K562 (cell line): ENCODE measurements at regions not wholly inside any gene's neighbourhood (a gene's known extent, or its start where the extent isn't known, plus 50 kb on each side); places are given as distances from the start of the nearest gene placed in this dataset.

ENCODE experiments used
- ATAC-seq: fragments of 200-7000 bp; cut with Tn5 transposase; 3 replicates; pipeline ENCODE4 v1.9.1; 2020; ENCODE audit warnings: moderate library complexity
- BruUV-seq: library from RNA; stranded (reverse); fragments of 400-500 nt; replicated peaks from 2 replicates; lab custom pipeline; 2021; lab: Mats Ljungman, UMichigan
- CTCF ChIA-PET: fragments of 300-600 bp; formaldehyde crosslinking; extraction: SDS; loops from one replicate; lab custom pipeline; 2021; ENCODE audit warnings: low intra/inter-chr PET ratio; lab: Yijun Ruan, JAX
- POLR2A ChIA-PET: fragments of 300-600, 350-650 bp; sonication (Branson Sonifier 250); formaldehyde crosslinking; extraction: SDS; loops from one replicate; lab custom pipeline; 2021; ENCODE audit warnings: antibody characterized with exemption, inconsistent platforms; lab: Yijun Ruan, JAX
- DNase-seq, 4 experiments: peaks; one replicate each; pipeline versions ENCODE4 v3.0.0 to v3.0.0-alpha.2; 2011 to 2018; ENCODE audit warnings: low spot score in 3 of 4, mixed read lengths in 3 of 4; ENCODE audit errors: extremely low read depth in 1 of 4
- FAIRE-seq: peaks from 2 replicates; lab custom pipeline; 2011; peaks lifted over from hg19 to GRCh38; lab: Jason Lieb, UNC
- H2AFZ ChIP-seq: 2 replicates; pipeline ENCODE4 v1.6.0; 2011; ENCODE audit warnings: low read depth, low read length, control low read depth, inconsistent platforms
- H3K27ac ChIP-seq: fragments of 200-600 bp; 3 replicates; pipeline ENCODE4 v1.8.0; 2011; ENCODE audit warnings: low read depth, mild to moderate bottlenecking, control low read depth, inconsistent platforms, low read length, moderate library complexity, mixed read lengths; ENCODE audit errors: extremely low read depth
- H3K27me3 ChIP-seq, 2 experiments: fragments of 300-600 bp in 1 of 2; 2 replicates in 1 of 2; 3 replicates in 1 of 2; pipeline versions ENCODE4 v1.6.0 to v1.8.0; 2011; ENCODE audit warnings: inconsistent platforms in 2 of 2, low read length in 2 of 2, mild to moderate bottlenecking in 1 of 2, mixed read lengths in 1 of 2, moderate library complexity in 1 of 2; ENCODE audit not compliant: control insufficient read depth in 2 of 2, insufficient read depth in 2 of 2
- H3K36me3 ChIP-seq: fragments of 300-600 bp; 3 replicates; pipeline ENCODE4 v1.8.0; 2011; ENCODE audit warnings: mild to moderate bottlenecking, low read length, inconsistent platforms; ENCODE audit not compliant: control insufficient read depth, insufficient read depth
- H3K4me1 ChIP-seq, 2 experiments: fragments of 200-600 bp in 1 of 2; replicated peaks in 1 of 2; 2 replicates in 1 of 2; 3 replicates in 1 of 2; pipeline versions ENCODE4 v1.5.1 to v1.8.0; 2011; ENCODE audit warnings: inconsistent platforms in 2 of 2, low read length in 2 of 2, mild to moderate bottlenecking in 1 of 2, mixed read lengths in 1 of 2, moderate library complexity in 1 of 2; ENCODE audit not compliant: control insufficient read depth in 2 of 2, insufficient read depth in 2 of 2
- H3K4me2 ChIP-seq: 2 replicates; pipeline ENCODE4 v1.6.1; 2011; ENCODE audit warnings: low read length, control low read depth, inconsistent platforms, mixed read lengths; ENCODE audit not compliant: insufficient read depth
- H3K4me3 ChIP-seq: fragments of 200-600 bp; sonication (generic), shearing (Covaris generic); 2 replicates; pipeline ENCODE4 v1.5.1; 2016; ENCODE audit warnings: control low read depth, inconsistent platforms
- H3K79me2 ChIP-seq: fragments of 200-600 bp; 3 replicates; pipeline ENCODE4 v1.8.0; 2011; ENCODE audit warnings: low read length, inconsistent platforms; ENCODE audit not compliant: control insufficient read depth, insufficient read depth
- H3K9ac ChIP-seq, 2 experiments: 2 replicates each; pipeline versions ENCODE4 v1.6.0 to v1.6.1; 2011; ENCODE audit warnings: low read depth in 2 of 2, low read length in 2 of 2, control low read depth in 1 of 2, inconsistent platforms in 1 of 2, mild to moderate bottlenecking in 1 of 2, mixed read lengths in 1 of 2; ENCODE audit not compliant: insufficient read depth in 1 of 2
- H3K9me1 ChIP-seq: one replicate; pipeline ENCODE4 v1.6.0; 2011; ENCODE audit warnings: inconsistent platforms, mild to moderate bottlenecking, low read length, moderate library complexity; ENCODE audit not compliant: control insufficient read depth, insufficient read depth
- H3K9me3 ChIP-seq: replicated peaks from 2 replicates; pipeline ENCODE4 v1.5.1; 2011; ENCODE audit warnings: low read depth, low read length, inconsistent platforms; ENCODE audit not compliant: control insufficient read depth, insufficient read depth
- H4K20me1 ChIP-seq: replicated peaks from 2 replicates; pipeline ENCODE4 v1.6.1; 2011; ENCODE audit warnings: low read length, inconsistent platforms, mixed read lengths; ENCODE audit not compliant: control insufficient read depth, insufficient read depth
- E2F6 ChIP-seq, 2 experiments: IDR thresholded peaks; 2 replicates each; pipeline ENCODE4 v1.6.1; 2011; ENCODE audit warnings: borderline replicate concordance in 1 of 2, control low read depth in 1 of 2, low read depth in 1 of 2, low read length in 1 of 2, mild to moderate bottlenecking in 1 of 2, mixed read lengths in 1 of 2, moderate library complexity in 1 of 2; ENCODE audit not compliant: insufficient read depth in 1 of 2, insufficient read length in 1 of 2, poor library complexity in 1 of 2, severe bottlenecking in 1 of 2; ENCODE audit errors: extremely low read depth in 1 of 2
- ESRRB ChIP-seq: fragments of 250-450 bp; sonication (Bioruptor Pico); IDR thresholded peaks from 2 replicates; pipeline ENCODE4 v1.5.0; 2020; ENCODE audit warnings: mild to moderate bottlenecking, moderate library complexity, borderline replicate concordance
- EZH2 ChIP-seq: IDR thresholded peaks from 2 replicates; pipeline ENCODE4 v1.6.1; 2012; ENCODE audit warnings: low read depth, mild to moderate bottlenecking, inconsistent platforms, low read length, borderline replicate concordance
- HDAC6 ChIP-seq: IDR thresholded peaks from 2 replicates; pipeline ENCODE4 v1.6.1; 2012; ENCODE audit warnings: low read depth, mild to moderate bottlenecking, control low read depth, inconsistent platforms, low read length, moderate library complexity
- HMGN3 ChIP-seq: IDR thresholded peaks from 2 replicates; pipeline ENCODE4 v1.6.1; 2011; ENCODE audit warnings: borderline replicate concordance, low read depth, mild to moderate bottlenecking, mixed read lengths, low read length; ENCODE audit not compliant: insufficient read length; ENCODE audit errors: extremely low read depth
- KDM1A ChIP-seq, 2 experiments: fragments of 450-650 bp; IDR thresholded peaks; 2 replicates each; pipeline ENCODE4 v1.6.1; 2016; ENCODE audit warnings: mild to moderate bottlenecking in 2 of 2
- LARP7 ChIP-seq: fragments of 450-650 bp; IDR thresholded peaks from 2 replicates; pipeline ENCODE4 v1.6.1; 2016
- LCOR ChIP-seq: sonication (generic); formaldehyde crosslinking; IDR thresholded peaks from 2 replicates; pipeline ENCODE4 v1.8.0; 2022; ENCODE audit warnings: mild to moderate bottlenecking, missing genetic modification reagents
- NCOA1 ChIP-seq: fragments of 450-650 bp; IDR thresholded peaks from 2 replicates; pipeline ENCODE4 v1.6.1; 2016; ENCODE audit warnings: low read depth
- PRMT5 ChIP-seq: sonication (generic); formaldehyde crosslinking; IDR thresholded peaks from 2 replicates; pipeline ENCODE4 v1.5.0; 2020; ENCODE audit warnings: missing genetic modification reagents
- SMARCA5 ChIP-seq: fragments of 450-650 bp; IDR thresholded peaks from 2 replicates; pipeline ENCODE4 v1.6.1; 2016
- TAF7 ChIP-seq: fragments of 450-650 bp; IDR thresholded peaks from 2 replicates; pipeline ENCODE4 v1.6.1; 2016; ENCODE audit warnings: missing genetic modification characterization, missing compliant biosample characterization
- ZKSCAN8 ChIP-seq: fragments of 200-800 bp; sonication (Bioruptor generic); IDR thresholded peaks from 2 replicates; pipeline ENCODE4 v1.6.1; 2016; ENCODE audit warnings: missing genetic modification characterization, missing compliant biosample characterization
- ZNF24 ChIP-seq: fragments of 450-650 bp; IDR thresholded peaks from 2 replicates; pipeline ENCODE4 v1.6.1; 2016
- WGBS: fragments of 100-300 bp; shearing (Covaris generic); methylation state at CpG from one replicate; pipeline ENCODE4 v1.1.6; 2016; ENCODE audit warnings: low coverage, mixed read lengths; ENCODE audit not compliant: insufficient coverage; ENCODE audit errors: missing lambda C conversion rate; 5-methylcytosine and 5-hydroxymethylcytosine counted together
- in situ Hi-C: fragments of 300-500 bp; cut with MboI; formaldehyde crosslinking; loops from 4 replicates; pipeline ENCODE4 v1.15.0; 2018; ENCODE audit warnings: inconsistent platforms, mixed read lengths
- intact Hi-C: fragments of 100-400 bp; cut with micrococcal nuclease; formaldehyde crosslinking; loops from 2 replicates; pipeline ENCODE4 v1.14.2; 2022

- Histone ChIP-seq H3K4me3 (no peak overlapping the region), H3K4me2 (no peak overlapping the region), H3K4me1 (no peaks in the 10 kb centered on the region), H3K79me2 (no peaks in the 10 kb centered on the region), H3K27ac (no peak overlapping the region), H3K9me3 (no peaks in the 10 kb centered on the region), H3K9ac (no peak overlapping the region), H3K27me3 (no peaks in the 10 kb centered on the region), H3K9me1 (no peaks in the 10 kb centered on the region), H2AFZ (peak overlapping the region; percentile 22; the same call in 1 of the 2 replicates), H4K20me1 (no peaks in the 10 kb centered on the region), H3K36me3 (no peaks in the 10 kb centered on the region)
- DNase-seq (no peak), FAIRE-seq (peak; percentile 54), ATAC-seq (peak; percentile 21; the same call in 2 of the 3 replicates)
- WGBS, result 5% methylated on average over 4 of the region's 4 CpGs
- BruUV-seq, result no TSS peak
- intact Hi-C loops, result no loop called here
- in situ Hi-C loops, result no loop called here
- ChIA-PET CTCF (no interaction called here), POLR2A (interaction anchor here (1.1 kb wide), 1 partner anchor 22 kb away, joined by 3 read pairs; no protein-coding TSS in a partner anchor)
- TF ChIP-seq PRMT5 (CRISPR knock-in tag), result no peak
- TF ChIP-seq LARP7, result no peak
- TF ChIP-seq ZKSCAN8 (CRISPR knock-in tag), result no peak
- TF ChIP-seq HMGN3, result no peak
- TF ChIP-seq ESRRB, result no peak
- no peak for TF ChIP-seq TAF7 (tag)
- TF ChIP-seq NCOA1, result no peak
- no peak for TF ChIP-seq HDAC6
- no peak for TF ChIP-seq SMARCA5
- TF ChIP-seq ZNF24, result no peak
- no peak for TF ChIP-seq KDM1A (IDR thresholded peaks at IDR 0.05)
- no peak for TF ChIP-seq LCOR (CRISPR knock-in tag)
- TF ChIP-seq E2F6 (IDR thresholded peaks at IDR 0.05; ENCODE audit: borderline replicate concordance in 1 of 2, extremely low read depth in 1 of 2, insufficient read depth in 1 of 2, insufficient read length in 1 of 2, low read depth in 1 of 2, low read length in 1 of 2, poor library complexity in 1 of 2, severe bottlenecking in 1 of 2), result no peak
- no peak for TF ChIP-seq EZH2
These were observed 81.6 kb upstream of the ETV1 start for GRCh38 chr7:14071045-14071444.
